GM12878 (cell line): ENCODE measurements at regions not wholly inside any gene's neighbourhood (a gene's known extent, or its start where the extent isn't known, plus 50 kb on each side); places are given as distances from the start of the nearest gene placed in this dataset.

Source experiments
- ATAC-seq: fragments of 200-7000 bp; cut with Tn5 transposase; 3 replicates; pipeline ENCODE4 v1.9.1; 2020; ENCODE audit warnings: mild to moderate bottlenecking, moderate library complexity
- BruUV-seq: library from RNA; stranded (reverse); fragments of 400-500 nt; replicated peaks from 2 replicates; lab custom pipeline; 2021; lab: Mats Ljungman, UMichigan
- CTCF ChIA-PET: fragments of 300-600 bp; sonication (Branson Sonifier 250); formaldehyde crosslinking; extraction: SDS; loops from one replicate; lab custom pipeline; 2021; ENCODE audit warnings: inconsistent platforms; lab: Yijun Ruan, JAX
- POLR2A ChIA-PET: fragments of 350-600 bp; formaldehyde crosslinking; extraction: SDS; loops from one replicate; lab custom pipeline; 2021; ENCODE audit warnings: inconsistent platforms; lab: Charles Lee
- RAD21 ChIA-PET: fragments of 300-600 bp; sonication (Branson Sonifier 250); formaldehyde crosslinking; loops from one replicate; lab custom pipeline; 2023; ENCODE audit warnings: antibody characterized with exemption; ENCODE audit not compliant: unreplicated experiment; lab: Charles Lee
- SMC1A ChIA-PET: fragments of 300-600 bp; sonication (Branson Sonifier 250); formaldehyde crosslinking; loops from one replicate; lab custom pipeline; 2023; ENCODE audit not compliant: unreplicated experiment, uncharacterized antibody; lab: Charles Lee
- DNase-seq: peaks from one replicate; pipeline ENCODE4 v3.0.0-alpha.2; 2011; ENCODE audit warnings: low read depth, low spot score
- FAIRE-seq: peaks from 3 replicates; lab custom pipeline; 2011; peaks lifted over from hg19 to GRCh38; lab: Jason Lieb, UNC
- H2AFZ ChIP-seq: 2 replicates; pipeline ENCODE4 v1.6.0; 2011; ENCODE audit warnings: low read depth, low read length, control low read depth; ENCODE audit not compliant: control insufficient read depth
- H3K27ac ChIP-seq: 2 replicates; pipeline ENCODE4 v1.5.1; 2011; ENCODE audit warnings: control low read depth; ENCODE audit not compliant: control insufficient read depth, insufficient read depth
- H3K27me3 ChIP-seq, 2 experiments: replicated peaks in 1 of 2; 2 replicates each; pipeline versions ENCODE4 v1.6.0 to v1.6.1; 2011; ENCODE audit warnings: low read length in 1 of 2; ENCODE audit not compliant: control insufficient read depth in 2 of 2, insufficient read depth in 2 of 2
- H3K36me3 ChIP-seq, 2 experiments: 2 replicates each; pipeline ENCODE4 v1.5.1; 2011; ENCODE audit warnings: low read length in 1 of 2; ENCODE audit not compliant: control insufficient read depth in 2 of 2, insufficient read depth in 2 of 2
- H3K4me1 ChIP-seq: 2 replicates; pipeline ENCODE4 v1.6.1; 2011; ENCODE audit warnings: mild to moderate bottlenecking, low read length, moderate library complexity, mixed read lengths; ENCODE audit not compliant: control insufficient read depth, insufficient read depth
- H3K4me2 ChIP-seq: 2 replicates; pipeline ENCODE4 v1.6.0; 2011; ENCODE audit warnings: control low read depth; ENCODE audit not compliant: control insufficient read depth, insufficient read depth
- H3K4me3 ChIP-seq: fragments of 200-600 bp; sonication (generic); 2 replicates; pipeline ENCODE4 v1.5.1; 2016
- H3K79me2 ChIP-seq: 2 replicates; pipeline ENCODE4 v1.6.0; 2011; ENCODE audit warnings: low read length; ENCODE audit not compliant: control insufficient read depth, insufficient read depth
- H3K9ac ChIP-seq: 2 replicates; pipeline ENCODE4 v1.8.0; 2011; ENCODE audit warnings: low read length, control low read depth, mixed read lengths; ENCODE audit not compliant: control insufficient read depth, insufficient read depth
- H3K9me3 ChIP-seq: replicated peaks from 3 replicates; pipeline ENCODE4 v1.5.1; 2011; ENCODE audit warnings: mild to moderate bottlenecking, low read length; ENCODE audit not compliant: control insufficient read depth, insufficient read depth
- H4K20me1 ChIP-seq: 2 replicates; pipeline ENCODE4 v1.6.0; 2011; ENCODE audit not compliant: control insufficient read depth, insufficient read depth
- CHD2 ChIP-seq: IDR thresholded peaks from 2 replicates; pipeline ENCODE4 v1.6.1; 2011; ENCODE audit warnings: low read depth, low read length, improper control_type of control experiment, borderline replicate concordance
- GABPA ChIP-seq: IDR thresholded peaks from 2 replicates; pipeline ENCODE4 v1.6.1; 2014; ENCODE audit warnings: antibody characterized with exemption, low read depth, mild to moderate bottlenecking, inconsistent platforms
- IRF4 ChIP-seq: IDR thresholded peaks from 2 replicates; pipeline ENCODE4 v1.6.1; 2011; ENCODE audit warnings: low read depth, low read length
- MXI1 ChIP-seq: fragments of 150-350 bp; IDR thresholded peaks from 2 replicates; pipeline ENCODE4 v1.6.1; 2011; ENCODE audit warnings: low read depth, mild to moderate bottlenecking, inconsistent platforms, low read length, improper control_type of control experiment
- NFXL1 ChIP-seq: fragments of 450-650 bp; IDR thresholded peaks from 2 replicates; pipeline ENCODE4 v1.6.1; 2017; ENCODE audit warnings: antibody characterized with exemption, mild to moderate bottlenecking, borderline replicate concordance
- NFYA ChIP-seq: IDR thresholded peaks from 2 replicates; pipeline ENCODE4 v1.6.1; 2011; ENCODE audit warnings: low read depth, mild to moderate bottlenecking, low read length, improper control_type of control experiment, borderline replicate concordance
- POLR2A ChIP-seq: IDR thresholded peaks from 2 replicates; pipeline ENCODE4 v1.6.1; 2011; ENCODE audit warnings: low read depth, mild to moderate bottlenecking, low read length
- RBBP5 ChIP-seq: fragments of 200-600 bp; sonication (generic); conservative IDR thresholded peaks from 2 replicates; pipeline ENCODE4 v1.6.1; 2016
- SIX5 ChIP-seq: IDR thresholded peaks from 2 replicates; pipeline ENCODE4 v1.6.1; 2011; ENCODE audit warnings: mild to moderate bottlenecking, low read depth, low read length, moderate library complexity; ENCODE audit not compliant: severe bottlenecking
- SMC3 ChIP-seq: IDR thresholded peaks from 2 replicates; pipeline ENCODE4 v1.6.1; 2011; ENCODE audit warnings: low read length, improper control_type of control experiment, borderline replicate concordance
- ZBTB4 ChIP-seq: fragments of 450-650 bp; formaldehyde crosslinking; IDR thresholded peaks from 2 replicates; pipeline ENCODE4 v1.4.0; 2022; ENCODE audit warnings: mild to moderate bottlenecking, moderate library complexity
- ZNF384 ChIP-seq: IDR thresholded peaks from 2 replicates; pipeline ENCODE4 v1.6.1; 2012; ENCODE audit warnings: low read depth, mild to moderate bottlenecking, low read length, improper control_type of control experiment, borderline replicate concordance
- WGBS: methylation state at CpG from one replicate; pipeline ENCODE4 v1.1.6; 2016; ENCODE audit warnings: low lambda C conversion rate; ENCODE audit not compliant: insufficient replicate concordance, insufficient coverage; ENCODE audit errors: missing lambda C conversion rate; 5-methylcytosine and 5-hydroxymethylcytosine counted together
- in situ Hi-C: fragments of 300-500 bp; cut with MboI; formaldehyde crosslinking; loops from 9 replicates; pipeline ENCODE4 v1.14.3; 2018; ENCODE audit warnings: mixed read lengths
- intact Hi-C: fragments of 100-400 bp; cut with micrococcal nuclease; formaldehyde crosslinking; loops from one replicate; pipeline ENCODE4 v1.14.2; 2022; ENCODE audit not compliant: unreplicated experiment
- TF ChIP-seq, protein P1 (sequence below): fragments of 450-650 bp; IDR thresholded peaks from 2 replicates; pipeline ENCODE4 v1.6.1; 2017; ENCODE audit warnings: mild to moderate bottlenecking, low read depth, inconsistent platforms; ENCODE audit not compliant: poor library complexity, severe bottlenecking
- TF ChIP-seq, protein P2 (sequence below): fragments of 450-650 bp; IDR thresholded peaks from 2 replicates; pipeline ENCODE4 v1.6.1; 2017; ENCODE audit warnings: mild to moderate bottlenecking

DNA sequence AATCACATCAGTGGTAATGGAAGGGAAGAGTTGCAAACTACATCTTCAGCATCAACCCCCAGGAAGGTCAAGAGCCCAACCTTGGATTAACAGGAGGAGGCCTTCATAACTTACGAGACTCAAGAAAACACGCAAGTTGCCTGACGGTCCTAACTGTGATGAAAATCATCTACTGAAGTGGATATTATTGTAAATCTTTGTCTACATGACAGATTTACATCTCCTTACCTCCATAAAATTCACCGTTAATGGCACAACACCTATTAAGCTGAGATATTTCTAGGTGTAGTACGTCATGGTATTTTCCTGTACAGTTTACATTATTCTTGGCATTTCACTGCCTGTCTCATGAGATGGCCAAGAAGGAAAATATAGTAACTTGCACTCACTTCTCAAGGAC lies 332.0 kb downstream of the NSUN3 start:
- ATAC-seq (no peak), FAIRE-seq (no peak), DNase-seq (no peak)
- Histone ChIP-seq H3K36me3 (no peaks in the 10 kb centered on the region), H3K9ac (no peak overlapping the region), H3K4me1 (no peaks in the 10 kb centered on the region), H3K79me2 (no peaks in the 10 kb centered on the region), H4K20me1 (no peaks in the 10 kb centered on the region), H3K4me2 (no peak overlapping the region), H3K27me3 (no peaks in the 10 kb centered on the region), H3K9me3 (no peaks in the 10 kb centered on the region), H3K27ac (no peak overlapping the region), H3K4me3 (no peak overlapping the region), H2AFZ (no peak overlapping the region)
- 41% methylated on average over 5 of the region's 5 CpGs for WGBS
- ChIA-PET CTCF (interaction anchor here (0.6 to 1.4 kb wide), 2 partner anchors 11 to 31 kb away, joined by 3 read pairs; no protein-coding TSS in a partner anchor), SMC1A (interaction anchor here (1.2 to 1.5 kb wide), 2 partner anchors 35 to 37 kb away, joined by 3 read pairs; no protein-coding TSS in a partner anchor), RAD21 (interaction anchor here (0.6 kb wide), 1 partner anchor 55 kb away, joined by 3 read pairs; no protein-coding TSS in a partner anchor), POLR2A (no interaction called here)
- intact Hi-C loops (no loop called here), in situ Hi-C loops (no loop called here)
- no TSS peak for BruUV-seq
- TF ChIP-seq POLR2A, result no peak
- TF ChIP-seq ZBTB4 (CRISPR knock-in tag), result no peak
- no peak for TF ChIP-seq NFYA
- TF ChIP-seq NFXL1, result no peak
- no peak for TF ChIP-seq SIX5
- TF ChIP-seq, protein P1, sequence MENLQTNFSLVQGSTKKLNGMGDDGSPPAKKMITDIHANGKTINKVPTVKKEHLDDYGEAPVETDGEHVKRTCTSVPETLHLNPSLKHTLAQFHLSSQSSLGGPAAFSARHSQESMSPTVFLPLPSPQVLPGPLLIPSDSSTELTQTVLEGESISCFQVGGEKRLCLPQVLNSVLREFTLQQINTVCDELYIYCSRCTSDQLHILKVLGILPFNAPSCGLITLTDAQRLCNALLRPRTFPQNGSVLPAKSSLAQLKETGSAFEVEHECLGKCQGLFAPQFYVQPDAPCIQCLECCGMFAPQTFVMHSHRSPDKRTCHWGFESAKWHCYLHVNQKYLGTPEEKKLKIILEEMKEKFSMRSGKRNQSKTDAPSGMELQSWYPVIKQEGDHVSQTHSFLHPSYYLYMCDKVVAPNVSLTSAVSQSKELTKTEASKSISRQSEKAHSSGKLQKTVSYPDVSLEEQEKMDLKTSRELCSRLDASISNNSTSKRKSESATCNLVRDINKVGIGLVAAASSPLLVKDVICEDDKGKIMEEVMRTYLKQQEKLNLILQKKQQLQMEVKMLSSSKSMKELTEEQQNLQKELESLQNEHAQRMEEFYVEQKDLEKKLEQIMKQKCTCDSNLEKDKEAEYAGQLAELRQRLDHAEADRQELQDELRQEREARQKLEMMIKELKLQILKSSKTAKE, result no peak
- TF ChIP-seq, protein P2, sequence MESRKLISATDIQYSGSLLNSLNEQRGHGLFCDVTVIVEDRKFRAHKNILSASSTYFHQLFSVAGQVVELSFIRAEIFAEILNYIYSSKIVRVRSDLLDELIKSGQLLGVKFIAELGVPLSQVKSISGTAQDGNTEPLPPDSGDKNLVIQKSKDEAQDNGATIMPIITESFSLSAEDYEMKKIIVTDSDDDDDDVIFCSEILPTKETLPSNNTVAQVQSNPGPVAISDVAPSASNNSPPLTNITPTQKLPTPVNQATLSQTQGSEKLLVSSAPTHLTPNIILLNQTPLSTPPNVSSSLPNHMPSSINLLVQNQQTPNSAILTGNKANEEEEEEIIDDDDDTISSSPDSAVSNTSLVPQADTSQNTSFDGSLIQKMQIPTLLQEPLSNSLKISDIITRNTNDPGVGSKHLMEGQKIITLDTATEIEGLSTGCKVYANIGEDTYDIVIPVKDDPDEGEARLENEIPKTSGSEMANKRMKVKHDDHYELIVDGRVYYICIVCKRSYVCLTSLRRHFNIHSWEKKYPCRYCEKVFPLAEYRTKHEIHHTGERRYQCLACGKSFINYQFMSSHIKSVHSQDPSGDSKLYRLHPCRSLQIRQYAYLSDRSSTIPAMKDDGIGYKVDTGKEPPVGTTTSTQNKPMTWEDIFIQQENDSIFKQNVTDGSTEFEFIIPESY, result no peak
- no peak for TF ChIP-seq IRF4
- TF ChIP-seq CHD2, result no peak
- TF ChIP-seq ZNF384, result no peak
- no peak for TF ChIP-seq MXI1
- no peak for TF ChIP-seq RBBP5
- TF ChIP-seq GABPA, result no peak
- TF ChIP-seq SMC3, result no peak
